Stomach (tissue), 8 donors: ENCODE measurements at regions not wholly inside any gene's neighbourhood (a gene's known extent, or its start where the extent isn't known, plus 50 kb on each side); places are given as distances from the start of the nearest gene placed in this dataset.

Source experiments
- DNase-seq, 2 donors: peaks; one replicate each; pipeline versions ENCODE4 v3.0.0 to v3.0.0-alpha.2; 2013 to 2019
- H3K27ac ChIP-seq, 5 donors: fragments of 200-600 bp in 4 of 5; sonication (generic) in 4 of 5; one replicate each; pipeline ENCODE4 v1.5.1; 2013 to 2019; ENCODE audit warnings: mild to moderate bottlenecking in 1 of 5, moderate library complexity in 1 of 5
- H3K27me3 ChIP-seq, 3 donors: fragments of 200-600 bp; sonication (generic); one replicate each; pipeline ENCODE4 v1.5.1; 2017 to 2019; ENCODE audit warnings: mixed run types in 1 of 3
- H3K36me3 ChIP-seq, 4 donors: fragments of 200-600 bp; sonication (generic); 1 replicate in 3 of 4; 2 replicates in 1 of 4; pipeline ENCODE4 v1.5.1; 2016 to 2019
- H3K4me1 ChIP-seq, 4 donors: fragments of 200-600 bp; sonication (generic); one replicate each; pipeline ENCODE4 v1.5.1; 2016 to 2019
- H3K4me3 ChIP-seq, 4 donors: fragments of 200-600 bp; sonication (generic) in 3 of 4; one replicate each; pipeline ENCODE4 v1.5.1; 2016 to 2019; ENCODE audit warnings: mild to moderate bottlenecking in 1 of 4
- H3K9me3 ChIP-seq, 4 donors: fragments of 200-600 bp; sonication (generic); one replicate each; pipeline ENCODE4 v1.5.1; 2016 to 2019
- EP300 ChIP-seq: sonication (generic); formaldehyde crosslinking; IDR thresholded peaks from one replicate; pipeline ENCODE4 v1.6.1; 2017; ENCODE audit warnings: antibody characterized with exemption
- POLR2A ChIP-seq, 4 donors: fragments of 450-650 bp; IDR thresholded peaks; one replicate each; pipeline ENCODE4 v1.6.1; 2016; ENCODE audit warnings: antibody characterized with exemption in 4 of 4, control low read depth in 2 of 4, mild to moderate bottlenecking in 1 of 4, moderate library complexity in 1 of 4
- POLR2AphosphoS5 ChIP-seq, 3 donors: sonication (generic); formaldehyde crosslinking; IDR thresholded peaks; one replicate each; pipeline ENCODE4 v1.6.1; 2016; ENCODE audit warnings: antibody characterized with exemption in 3 of 3
- WGBS, 5 donors: extraction: QIAGEN DNeasy Blood & Tissue Kit in 3 of 5; methylation state at CpG; one replicate each; pipeline versions ENCODE4 v1.1.5 to v1.1.7; 2013 to 2018; 5-methylcytosine and 5-hydroxymethylcytosine counted together
- intact Hi-C: fragments of 100-400 bp; cut with DNase I; formaldehyde crosslinking; loops from one replicate; pipeline ENCODE4 v1.15.1; 2023; ENCODE audit warnings: low total_unique reads
- TF ChIP-seq, protein P1 (sequence below), 7 experiments: fragments of 450-650 bp in 4 of 7; fragments of 200-600 bp in 3 of 7; sonication (generic) in 3 of 7; IDR thresholded peaks; one replicate each; pipeline ENCODE4 v1.5.1; 2016 to 2019; ENCODE audit warnings: antibody characterized with exemption in 7 of 7, control low read depth in 2 of 7, mild to moderate bottlenecking in 1 of 7
- donor health status: healthy with polysubstance abuse.
- donor health status: Bipolar disorder and iron deficiency.
- donor health status: healthy.

DNA sequence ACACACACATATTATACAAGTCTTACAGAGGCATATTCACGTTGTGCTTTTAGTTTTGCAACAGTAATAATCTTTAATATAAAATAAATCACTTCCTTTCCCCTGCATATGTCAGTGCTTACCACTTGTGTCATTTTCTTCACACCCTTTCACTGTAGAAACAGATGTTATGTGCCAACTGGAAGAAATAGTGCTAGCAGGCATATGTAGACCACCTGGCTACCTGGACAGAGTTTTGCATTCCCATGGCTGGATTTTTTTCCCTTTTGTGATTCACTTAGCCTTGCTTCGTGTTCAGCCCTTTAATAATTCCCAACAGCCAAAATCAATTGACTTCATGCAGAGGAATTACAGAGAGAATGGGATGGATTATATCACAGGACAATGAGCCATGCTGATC is 399.1 kb upstream of the SPRY2 start:
- Histone ChIP-seq H3K4me1 (no peaks in the 10 kb centered on the region), H3K4me3 (no peak overlapping the region), H3K9me3 (peaks cover 0 to 11% (median 0%) of the 10 kb centered on the region in 4 donors), H3K36me3 (no peaks in the 10 kb centered on the region), H3K27ac (no peak overlapping the region), H3K27me3 (no peaks in the 10 kb centered on the region)
- 65 to 80% (median 68%) methylated on average over 2 of the region's 2 CpGs for WGBS, 5 donors
- TF ChIP-seq, protein P1, sequence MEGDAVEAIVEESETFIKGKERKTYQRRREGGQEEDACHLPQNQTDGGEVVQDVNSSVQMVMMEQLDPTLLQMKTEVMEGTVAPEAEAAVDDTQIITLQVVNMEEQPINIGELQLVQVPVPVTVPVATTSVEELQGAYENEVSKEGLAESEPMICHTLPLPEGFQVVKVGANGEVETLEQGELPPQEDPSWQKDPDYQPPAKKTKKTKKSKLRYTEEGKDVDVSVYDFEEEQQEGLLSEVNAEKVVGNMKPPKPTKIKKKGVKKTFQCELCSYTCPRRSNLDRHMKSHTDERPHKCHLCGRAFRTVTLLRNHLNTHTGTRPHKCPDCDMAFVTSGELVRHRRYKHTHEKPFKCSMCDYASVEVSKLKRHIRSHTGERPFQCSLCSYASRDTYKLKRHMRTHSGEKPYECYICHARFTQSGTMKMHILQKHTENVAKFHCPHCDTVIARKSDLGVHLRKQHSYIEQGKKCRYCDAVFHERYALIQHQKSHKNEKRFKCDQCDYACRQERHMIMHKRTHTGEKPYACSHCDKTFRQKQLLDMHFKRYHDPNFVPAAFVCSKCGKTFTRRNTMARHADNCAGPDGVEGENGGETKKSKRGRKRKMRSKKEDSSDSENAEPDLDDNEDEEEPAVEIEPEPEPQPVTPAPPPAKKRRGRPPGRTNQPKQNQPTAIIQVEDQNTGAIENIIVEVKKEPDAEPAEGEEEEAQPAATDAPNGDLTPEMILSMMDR (IDR thresholded peaks at IDR 0.05): no peak
- TF ChIP-seq POLR2A (IDR thresholded peaks at IDR 0.05) (no peak), EP300 (no peak), POLR2AphosphoS5 (IDR thresholded peaks at IDR 0.05) (no peak)
- DNase-seq: no peak
- intact Hi-C loops: no loop called here

DNA sequence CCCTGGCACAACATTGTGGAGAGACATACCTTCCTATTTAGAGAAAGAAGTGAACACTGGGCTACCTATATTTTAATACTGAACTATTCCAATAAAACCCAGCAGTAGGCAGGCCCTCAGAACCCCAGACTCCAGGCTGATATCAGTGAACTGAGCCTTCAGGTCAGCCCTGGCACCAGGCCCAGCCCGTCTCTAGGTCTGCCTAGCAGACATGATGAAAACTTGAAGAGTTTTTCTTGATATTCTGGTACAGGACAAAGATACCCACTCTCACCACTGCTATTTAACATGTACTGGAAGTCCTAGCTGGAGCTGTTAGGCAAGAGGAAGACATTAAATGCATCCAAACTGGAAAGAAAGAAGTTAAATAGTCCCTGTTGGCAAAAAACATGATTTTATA is 396.6 kb upstream of the SPRY2 start:
- Histone ChIP-seq H3K4me3 (no peak overlapping the region), H3K27ac (no peak overlapping the region), H3K9me3 (peaks cover 0 to 11% (median 0%) of the 10 kb centered on the region in 4 donors), H3K4me1 (no peaks in the 10 kb centered on the region), H3K36me3 (no peaks in the 10 kb centered on the region), H3K27me3 (no peaks in the 10 kb centered on the region)
- WGBS, 5 donors: 60 to 81% (median 71%) methylated on average over 1 of the region's 1 CpG
- DNase-seq: no peak
- TF ChIP-seq POLR2AphosphoS5 (IDR thresholded peaks at IDR 0.05) (no peak), POLR2A (IDR thresholded peaks at IDR 0.05) (no peak), EP300 (no peak)
- TF ChIP-seq, protein P1 (IDR thresholded peaks at IDR 0.05): no peak
- intact Hi-C loops: no loop called here

DNA sequence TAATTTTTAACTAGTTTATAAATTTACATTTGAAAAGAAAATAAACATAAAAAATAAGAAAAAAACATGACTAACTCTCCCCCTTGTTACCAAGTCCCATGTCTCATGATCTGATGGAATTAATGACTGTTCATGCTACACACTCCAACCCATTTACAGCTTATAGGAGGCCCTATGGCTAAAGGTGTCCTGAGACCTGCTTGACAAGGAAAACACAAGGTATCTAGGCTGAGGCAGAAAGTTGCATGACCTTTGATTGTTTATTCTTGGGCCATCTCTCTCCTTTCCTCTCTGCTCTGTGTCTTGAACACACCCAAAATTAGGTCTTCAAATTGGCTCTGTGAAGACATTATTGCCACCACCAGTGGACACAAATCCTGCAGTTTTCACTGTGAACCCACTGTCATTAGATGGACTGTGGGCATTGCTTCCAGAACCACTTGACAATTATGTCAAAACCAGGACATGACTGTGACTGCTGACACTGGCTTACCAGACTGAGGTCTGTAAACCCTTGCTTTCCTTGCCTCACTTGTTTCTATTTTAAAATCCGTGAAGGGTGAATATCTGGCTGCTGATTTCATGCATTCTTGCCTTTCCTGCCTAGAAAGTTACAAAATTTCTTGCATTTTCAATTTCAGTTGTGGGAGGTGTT is 386.5 kb upstream of the SPRY2 start:
- Histone ChIP-seq H3K27me3 (no peaks in the 10 kb centered on the region), H3K9me3 (no peaks in the 10 kb centered on the region), H3K4me3 (no peak overlapping the region), H3K4me1 (no peaks in the 10 kb centered on the region), H3K36me3 (no peaks in the 10 kb centered on the region), H3K27ac (no peak overlapping the region)
- intact Hi-C loops: no loop called here
- DNase-seq: no peak
- TF ChIP-seq POLR2AphosphoS5 (IDR thresholded peaks at IDR 0.05) (no peak), EP300 (no peak), POLR2A (IDR thresholded peaks at IDR 0.05) (no peak)
- WGBS, 5 donors: 63 to 85% (median 70%) methylated on average over 1 of the region's 1 CpG

DNA sequence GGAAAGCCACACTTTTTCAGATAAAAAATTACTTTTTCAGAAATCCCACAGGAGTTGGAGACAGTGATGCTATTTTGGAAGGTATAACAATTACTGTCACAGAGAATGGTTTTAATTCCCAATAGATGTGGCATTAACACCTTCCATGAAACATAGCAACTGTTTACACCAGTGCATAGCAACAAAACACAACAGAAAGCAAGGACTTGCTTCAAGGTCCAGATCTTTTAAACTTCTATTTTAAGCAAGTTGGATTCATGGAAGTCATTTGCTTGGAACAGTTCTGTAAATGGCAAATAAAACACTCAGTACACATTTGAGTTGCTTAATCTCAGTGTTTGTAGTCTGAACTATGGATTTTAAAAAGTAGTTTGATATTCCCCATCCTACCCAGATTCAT is 385.9 kb upstream of the SPRY2 start:
- no peaks in the 10 kb centered on the region for H3K9me3 ChIP-seq
- intact Hi-C loops: no loop called here
- H3K27ac ChIP-seq: no peak overlapping the region
- no peaks in the 10 kb centered on the region for H3K4me1 ChIP-seq
- H3K4me3 ChIP-seq: no peak overlapping the region
- DNase-seq: no peak
- TF ChIP-seq EP300 (no peak), POLR2A (IDR thresholded peaks at IDR 0.05) (no peak), POLR2AphosphoS5 (IDR thresholded peaks at IDR 0.05) (no peak)
- TF ChIP-seq, protein P1 (IDR thresholded peaks at IDR 0.05): no peak
- no peaks in the 10 kb centered on the region for H3K27me3 ChIP-seq
- H3K36me3 ChIP-seq: no peaks in the 10 kb centered on the region

DNA sequence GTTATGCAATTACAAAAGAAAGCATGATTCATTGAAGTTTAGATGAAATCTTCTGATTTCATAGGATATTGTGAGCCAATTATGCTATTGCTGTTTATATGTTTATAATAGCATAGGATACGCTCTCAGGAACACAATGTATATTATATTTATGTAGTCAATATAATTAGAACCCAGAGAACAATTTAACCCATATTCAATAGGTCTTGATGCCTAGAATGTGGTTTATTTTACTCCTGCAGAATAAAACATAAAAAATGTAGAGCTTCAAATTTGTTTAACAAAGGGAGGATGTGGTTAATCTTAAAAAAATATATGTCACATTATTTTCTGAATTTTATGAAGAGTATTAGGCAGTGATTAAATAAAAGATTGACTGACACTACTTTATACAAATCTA is 380.8 kb upstream of the SPRY2 start:
- TF ChIP-seq POLR2A (IDR thresholded peaks at IDR 0.05): no peak
- TF ChIP-seq POLR2AphosphoS5 (IDR thresholded peaks at IDR 0.05): no peak
- no peak for TF ChIP-seq EP300
- TF ChIP-seq, protein P1 (IDR thresholded peaks at IDR 0.05): no peak
- H3K27ac ChIP-seq: no peak overlapping the region
- intact Hi-C loops: no loop called here
- no peaks in the 10 kb centered on the region for H3K36me3 ChIP-seq
- H3K4me1 ChIP-seq: peaks cover 0 to 4% (median 0%) of the 10 kb centered on the region in 4 donors
- no peaks in the 10 kb centered on the region for H3K9me3 ChIP-seq
- H3K27me3 ChIP-seq: no peaks in the 10 kb centered on the region
- DNase-seq: no peak
- no peak overlapping the region for H3K4me3 ChIP-seq
- WGBS, 5 donors: 0 to 52% (median 29%) methylated on average over 1 of the region's 1 CpG
